ENCODE measurements at regions not wholly inside any gene's neighbourhood (a gene's known extent, or its start where the extent isn't known, plus 50 kb on each side); places are given as distances from the start of the nearest gene placed in this dataset.

- no peak for DNase-seq
- H3K9me3 ChIP-seq (ENCODE audit: low read depth), result no peaks in the 10 kb centered on the region
- TF ChIP-seq EZH2phosphoT487 (IDR thresholded peaks at IDR 0.05; ENCODE audit: insufficient read depth, low read depth), result no peak
- no peak for TF ChIP-seq EZH2 (IDR thresholded peaks at IDR 0.05; ENCODE audit: insufficient read depth, poor library complexity, severe bottlenecking)
- H3K4me3 ChIP-seq, result no peak overlapping the region
- H2AFZ ChIP-seq, result no peak overlapping the region
- H3K9ac ChIP-seq, result no peak overlapping the region
- H3K36me3 ChIP-seq (ENCODE audit: low read depth), result no peaks in the 10 kb centered on the region
- no peaks in the 10 kb centered on the region for H3K27me3 ChIP-seq (replicated peaks; ENCODE audit: insufficient read depth)
- no peaks in the 10 kb centered on the region for H3K9me2 ChIP-seq (ENCODE audit: insufficient read depth)
- in situ Hi-C loops (cut with MboI), result no loop called here
- H4K20me1 ChIP-seq (ENCODE audit: insufficient read depth), result no peaks in the 10 kb centered on the region
- peaks cover 9% of the 10 kb centered on the region; the same call in 1 of the 2 replicates for H3F3A ChIP-seq (ENCODE audit: insufficient read depth)
- no peak overlapping the region for H3K4me2 ChIP-seq (ENCODE audit: unreplicated experiment)
- H3K4me1 ChIP-seq (ENCODE audit: insufficient read depth), result peaks cover 20% of the 10 kb centered on the region
- 95 to 97% methylated on average over 16 to 20 of the region's 21 CpGs for WGBS, 2 experiments (ENCODE audit: low coverage in 1 of 2, low lambda C conversion rate in 2 of 2, missing lambda C conversion rate in 2 of 2)
- H3K27ac ChIP-seq, result no peak overlapping the region
- no peaks in the 10 kb centered on the region for H3K79me2 ChIP-seq (ENCODE audit: insufficient read depth)
These were observed 192.8 kb downstream of the BCOR start for GRCh38 chrX:39904816-39905537.

- no peaks in the 10 kb centered on the region for H3K36me3 ChIP-seq (ENCODE audit: low read depth)
These were observed 192.2 kb downstream of the BCOR start for GRCh38 chrX:39905538-39905891.

GRCh38 chrX:39905946-39906345, 191.8 kb downstream of the BCOR start:
- Histone ChIP-seq H3K27me3 (replicated peaks; ENCODE audit: insufficient read depth) (no peaks in the 10 kb centered on the region), H3K79me2 (ENCODE audit: insufficient read depth) (no peaks in the 10 kb centered on the region), H3K4me3 (no peak overlapping the region), H3K4me1 (ENCODE audit: insufficient read depth) (peaks cover 18% of the 10 kb centered on the region), H3K27ac (no peak overlapping the region), H3K9me3 (ENCODE audit: low read depth) (no peaks in the 10 kb centered on the region), H2AFZ (no peak overlapping the region), H4K20me1 (ENCODE audit: insufficient read depth) (no peaks in the 10 kb centered on the region), H3K4me2 (ENCODE audit: unreplicated experiment) (no peak overlapping the region), H3K9me2 (ENCODE audit: insufficient read depth) (no peaks in the 10 kb centered on the region), H3K9ac (no peak overlapping the region), H3K36me3 (ENCODE audit: low read depth) (no peaks in the 10 kb centered on the region), H3F3A (ENCODE audit: insufficient read depth) (peaks cover 9% of the 10 kb centered on the region; the same call in 1 of the 2 replicates)
- DNase-seq, result no peak
- WGBS, 2 experiments (ENCODE audit: low coverage in 1 of 2, low lambda C conversion rate in 2 of 2, missing lambda C conversion rate in 2 of 2), result 97 to 98% methylated on average over 7 to 11 of the region's 11 CpGs
- in situ Hi-C loops (cut with MboI), result no loop called here
- TF ChIP-seq EZH2 (IDR thresholded peaks at IDR 0.05; ENCODE audit: insufficient read depth, poor library complexity, severe bottlenecking), result no peak
- TF ChIP-seq EZH2phosphoT487 (IDR thresholded peaks at IDR 0.05; ENCODE audit: insufficient read depth, low read depth), result no peak

More at GRCh38 chrX:39905538-39905891, 192.2 kb downstream of the BCOR start:
- Histone ChIP-seq H3K9me3 (ENCODE audit: low read depth) (no peaks in the 10 kb centered on the region), H4K20me1 (ENCODE audit: insufficient read depth) (no peaks in the 10 kb centered on the region), H3K27me3 (replicated peaks; ENCODE audit: insufficient read depth) (no peaks in the 10 kb centered on the region), H3K9me2 (ENCODE audit: insufficient read depth) (no peaks in the 10 kb centered on the region), H3K4me1 (ENCODE audit: insufficient read depth) (peaks cover 20% of the 10 kb centered on the region), H3K4me3 (no peak overlapping the region), H2AFZ (no peak overlapping the region), H3K27ac (no peak overlapping the region), H3K9ac (no peak overlapping the region), H3F3A (ENCODE audit: insufficient read depth) (peaks cover 9% of the 10 kb centered on the region; the same call in 1 of the 2 replicates), H3K4me2 (ENCODE audit: unreplicated experiment) (no peak overlapping the region), H3K79me2 (ENCODE audit: insufficient read depth) (no peaks in the 10 kb centered on the region)
- in situ Hi-C loops (cut with MboI), result no loop called here
- TF ChIP-seq EZH2 (IDR thresholded peaks at IDR 0.05; ENCODE audit: insufficient read depth, poor library complexity, severe bottlenecking), result no peak
- TF ChIP-seq EZH2phosphoT487 (IDR thresholded peaks at IDR 0.05; ENCODE audit: insufficient read depth, low read depth), result no peak
- 93 to 98% methylated on average over 14 of the region's 14 CpGs for WGBS, 2 experiments (ENCODE audit: low coverage in 1 of 2, low lambda C conversion rate in 2 of 2, missing lambda C conversion rate in 2 of 2)
- DNase-seq, result no peak

GRCh38 chrX:39907964-39908661, 189.6 kb downstream of the BCOR start:
- in situ Hi-C loops (cut with MboI), result no loop called here
- Histone ChIP-seq H3K27me3 (replicated peaks; ENCODE audit: insufficient read depth) (no peaks in the 10 kb centered on the region), H2AFZ (no peak overlapping the region), H3K4me2 (ENCODE audit: unreplicated experiment) (peak overlapping the region; percentile 53), H3K79me2 (ENCODE audit: insufficient read depth) (no peaks in the 10 kb centered on the region), H3K27ac (peak overlapping the region; percentile 72), H3K36me3 (ENCODE audit: low read depth) (no peaks in the 10 kb centered on the region), H3K4me1 (ENCODE audit: insufficient read depth) (peaks cover 15% of the 10 kb centered on the region), H3K9me2 (ENCODE audit: insufficient read depth) (no peaks in the 10 kb centered on the region), H4K20me1 (ENCODE audit: insufficient read depth) (no peaks in the 10 kb centered on the region), H3F3A (ENCODE audit: insufficient read depth) (peaks cover 2% of the 10 kb centered on the region; the same call in 1 of the 2 replicates), H3K4me3 (no peak overlapping the region), H3K9me3 (ENCODE audit: low read depth) (no peaks in the 10 kb centered on the region), H3K9ac (peak overlapping the region; percentile 64; the same call in 1 of the 2 replicates)
- peak; percentile 94 for DNase-seq
- 0 to 12% methylated on average over 7 to 11 of the region's 16 CpGs for WGBS, 2 experiments (ENCODE audit: low coverage in 1 of 2, low lambda C conversion rate in 2 of 2, missing lambda C conversion rate in 2 of 2)
- TF ChIP-seq EZH2phosphoT487 (IDR thresholded peaks at IDR 0.05; ENCODE audit: insufficient read depth, low read depth), result no peak
- no peak for TF ChIP-seq EZH2 (IDR thresholded peaks at IDR 0.05; ENCODE audit: insufficient read depth, poor library complexity, severe bottlenecking)
